Liver (tissue), 8 donors: ENCODE measurements at regions not wholly inside any gene's neighbourhood (a gene's known extent, or its start where the extent isn't known, plus 50 kb on each side); places are given as distances from the start of the nearest gene placed in this dataset.

Experiments
- DNase-seq: peaks from one replicate; pipeline ENCODE4 v3.0.0-alpha.2; 2017; ENCODE audit warnings: low spot score
- H3K27ac ChIP-seq, 2 donors: one replicate each; pipeline ENCODE4 v1.7.0; 2013; ENCODE audit warnings: inconsistent platforms in 2 of 2, low read length in 2 of 2, control low read depth in 1 of 2, low read depth in 1 of 2, mild to moderate bottlenecking in 1 of 2
- H3K27me3 ChIP-seq, 4 donors: one replicate each; pipeline versions ENCODE4 v1.6.1 to v1.7.0; 2013; ENCODE audit warnings: low read length in 3 of 4, inconsistent platforms in 1 of 4, mild to moderate bottlenecking in 1 of 4, moderate library complexity in 1 of 4; ENCODE audit not compliant: control insufficient read depth in 4 of 4, insufficient read depth in 4 of 4
- H3K36me3 ChIP-seq, 4 donors: one replicate each; pipeline versions ENCODE4 v1.6.1 to v1.7.0; 2013; ENCODE audit warnings: low read length in 3 of 4, mild to moderate bottlenecking in 3 of 4, low read depth in 1 of 4, moderate library complexity in 1 of 4; ENCODE audit not compliant: control insufficient read depth in 4 of 4, insufficient read depth in 3 of 4
- H3K4me1 ChIP-seq, 4 donors: one replicate each; pipeline versions ENCODE4 v1.6.1 to v1.7.0; 2013; ENCODE audit warnings: low read length in 3 of 4, mild to moderate bottlenecking in 3 of 4, moderate library complexity in 1 of 4; ENCODE audit not compliant: control insufficient read depth in 4 of 4, insufficient read depth in 4 of 4
- H3K4me3 ChIP-seq, 3 donors: one replicate each; pipeline versions ENCODE4 v1.6.1 to v1.7.0; 2013; ENCODE audit warnings: low read length in 3 of 3, control low read depth in 1 of 3, low read depth in 1 of 3, mild to moderate bottlenecking in 1 of 3
- H3K9ac ChIP-seq, 2 donors: one replicate each; pipeline ENCODE4 v1.7.0; 2013; ENCODE audit warnings: low read length in 2 of 2, mild to moderate bottlenecking in 2 of 2, moderate library complexity in 2 of 2, control low read depth in 1 of 2, low read depth in 1 of 2
- H3K9me3 ChIP-seq, 4 donors: one replicate each; pipeline versions ENCODE4 v1.6.1 to v1.7.0; 2013; ENCODE audit warnings: low read length in 3 of 4; ENCODE audit not compliant: control insufficient read depth in 4 of 4
- EGR1 ChIP-seq, 2 donors: IDR thresholded peaks; 2 replicates each; pipeline ENCODE4 v1.6.1; 2016 to 2018; ENCODE audit warnings: antibody characterized with exemption in 2 of 2, low read depth in 2 of 2
- FOXA1 ChIP-seq: IDR thresholded peaks from 2 replicates; pipeline ENCODE4 v1.6.1; 2016; ENCODE audit warnings: antibody characterized with exemption
- HNF4A ChIP-seq, 2 donors: conservative IDR thresholded peaks; 2 replicates each; pipeline ENCODE4 v1.6.1; 2016; ENCODE audit warnings: antibody characterized with exemption in 2 of 2, mild to moderate bottlenecking in 2 of 2
- JUND ChIP-seq, 2 donors: IDR thresholded peaks; 2 replicates each; pipeline ENCODE4 v1.6.1; 2016; ENCODE audit warnings: antibody characterized with exemption in 2 of 2
- RXRA ChIP-seq, 2 donors: IDR thresholded peaks; 2 replicates each; pipeline ENCODE4 v1.6.1; 2017 to 2018; ENCODE audit warnings: antibody characterized with exemption in 2 of 2, mild to moderate bottlenecking in 1 of 2
- YY1 ChIP-seq: IDR thresholded peaks from 2 replicates; pipeline ENCODE4 v1.6.1; 2016; ENCODE audit warnings: antibody characterized with exemption, mild to moderate bottlenecking
- WGBS: extraction: QIAGEN DNeasy Blood & Tissue Kit; methylation state at CpG from one replicate; pipeline ENCODE4 v1.1.7; 2013; 5-methylcytosine and 5-hydroxymethylcytosine counted together
- TF ChIP-seq, protein P1 (sequence below): fragments of 150-350 bp; IDR thresholded peaks from 2 replicates; pipeline ENCODE4 v1.5.1; 2017; ENCODE audit warnings: improper control_type of control experiment, low read depth, low read length; ENCODE audit not compliant: missing input control
- TF ChIP-seq, protein P2 (sequence below): IDR thresholded peaks from 2 replicates; pipeline ENCODE4 v1.6.1; 2016; ENCODE audit warnings: antibody characterized with exemption, mild to moderate bottlenecking
- donor health status: healthy.
- donor health status: healthy.
- donor health status: healthy.
- donor health status: healthy.
- donor health status: healthy.

DNA sequence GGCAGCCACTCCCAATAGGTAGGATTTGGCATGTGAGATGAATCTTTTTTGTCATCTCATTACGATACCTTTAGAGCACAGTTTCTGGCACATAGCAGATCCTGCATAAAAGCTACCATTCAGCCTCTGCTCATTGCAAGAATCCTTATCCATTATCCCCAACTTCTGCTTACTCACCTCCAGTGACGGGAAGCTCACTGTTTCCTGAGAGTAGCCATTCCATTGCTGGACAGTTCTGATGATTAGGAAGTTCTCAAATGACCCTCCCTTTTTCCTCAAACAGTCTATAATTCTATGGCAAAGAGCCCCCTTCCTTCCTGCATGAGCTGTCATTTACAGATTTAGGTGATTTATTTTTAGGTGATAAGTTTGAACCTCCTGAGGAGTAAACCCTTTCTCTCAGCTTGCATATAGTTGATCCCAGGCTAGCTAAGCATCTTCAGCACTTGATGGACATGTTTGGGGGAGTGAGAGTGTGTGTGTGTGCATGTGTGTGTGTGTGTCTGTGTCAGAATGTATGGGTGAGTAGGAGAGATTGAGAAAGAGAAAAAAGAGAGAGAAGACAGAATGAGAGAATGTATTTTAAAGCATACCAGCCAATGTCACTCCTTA is 109.7 kb downstream of the LSM3 start (continued):
- TF ChIP-seq, protein P1, sequence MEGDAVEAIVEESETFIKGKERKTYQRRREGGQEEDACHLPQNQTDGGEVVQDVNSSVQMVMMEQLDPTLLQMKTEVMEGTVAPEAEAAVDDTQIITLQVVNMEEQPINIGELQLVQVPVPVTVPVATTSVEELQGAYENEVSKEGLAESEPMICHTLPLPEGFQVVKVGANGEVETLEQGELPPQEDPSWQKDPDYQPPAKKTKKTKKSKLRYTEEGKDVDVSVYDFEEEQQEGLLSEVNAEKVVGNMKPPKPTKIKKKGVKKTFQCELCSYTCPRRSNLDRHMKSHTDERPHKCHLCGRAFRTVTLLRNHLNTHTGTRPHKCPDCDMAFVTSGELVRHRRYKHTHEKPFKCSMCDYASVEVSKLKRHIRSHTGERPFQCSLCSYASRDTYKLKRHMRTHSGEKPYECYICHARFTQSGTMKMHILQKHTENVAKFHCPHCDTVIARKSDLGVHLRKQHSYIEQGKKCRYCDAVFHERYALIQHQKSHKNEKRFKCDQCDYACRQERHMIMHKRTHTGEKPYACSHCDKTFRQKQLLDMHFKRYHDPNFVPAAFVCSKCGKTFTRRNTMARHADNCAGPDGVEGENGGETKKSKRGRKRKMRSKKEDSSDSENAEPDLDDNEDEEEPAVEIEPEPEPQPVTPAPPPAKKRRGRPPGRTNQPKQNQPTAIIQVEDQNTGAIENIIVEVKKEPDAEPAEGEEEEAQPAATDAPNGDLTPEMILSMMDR: no peak
- TF ChIP-seq JUND (IDR thresholded peaks at IDR 0.05) (no peak), RXRA (IDR thresholded peaks at IDR 0.05) (no peak), FOXA1 (no peak), EGR1 (IDR thresholded peaks at IDR 0.05; ENCODE audit: low read depth in 2 of 2) (no peak), YY1 (no peak), HNF4A (conservative IDR thresholded peaks at IDR 0.05) (no peak)
- TF ChIP-seq, protein P2, sequence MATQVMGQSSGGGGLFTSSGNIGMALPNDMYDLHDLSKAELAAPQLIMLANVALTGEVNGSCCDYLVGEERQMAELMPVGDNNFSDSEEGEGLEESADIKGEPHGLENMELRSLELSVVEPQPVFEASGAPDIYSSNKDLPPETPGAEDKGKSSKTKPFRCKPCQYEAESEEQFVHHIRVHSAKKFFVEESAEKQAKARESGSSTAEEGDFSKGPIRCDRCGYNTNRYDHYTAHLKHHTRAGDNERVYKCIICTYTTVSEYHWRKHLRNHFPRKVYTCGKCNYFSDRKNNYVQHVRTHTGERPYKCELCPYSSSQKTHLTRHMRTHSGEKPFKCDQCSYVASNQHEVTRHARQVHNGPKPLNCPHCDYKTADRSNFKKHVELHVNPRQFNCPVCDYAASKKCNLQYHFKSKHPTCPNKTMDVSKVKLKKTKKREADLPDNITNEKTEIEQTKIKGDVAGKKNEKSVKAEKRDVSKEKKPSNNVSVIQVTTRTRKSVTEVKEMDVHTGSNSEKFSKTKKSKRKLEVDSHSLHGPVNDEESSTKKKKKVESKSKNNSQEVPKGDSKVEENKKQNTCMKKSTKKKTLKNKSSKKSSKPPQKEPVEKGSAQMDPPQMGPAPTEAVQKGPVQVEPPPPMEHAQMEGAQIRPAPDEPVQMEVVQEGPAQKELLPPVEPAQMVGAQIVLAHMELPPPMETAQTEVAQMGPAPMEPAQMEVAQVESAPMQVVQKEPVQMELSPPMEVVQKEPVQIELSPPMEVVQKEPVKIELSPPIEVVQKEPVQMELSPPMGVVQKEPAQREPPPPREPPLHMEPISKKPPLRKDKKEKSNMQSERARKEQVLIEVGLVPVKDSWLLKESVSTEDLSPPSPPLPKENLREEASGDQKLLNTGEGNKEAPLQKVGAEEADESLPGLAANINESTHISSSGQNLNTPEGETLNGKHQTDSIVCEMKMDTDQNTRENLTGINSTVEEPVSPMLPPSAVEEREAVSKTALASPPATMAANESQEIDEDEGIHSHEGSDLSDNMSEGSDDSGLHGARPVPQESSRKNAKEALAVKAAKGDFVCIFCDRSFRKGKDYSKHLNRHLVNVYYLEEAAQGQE: no peak

DNA sequence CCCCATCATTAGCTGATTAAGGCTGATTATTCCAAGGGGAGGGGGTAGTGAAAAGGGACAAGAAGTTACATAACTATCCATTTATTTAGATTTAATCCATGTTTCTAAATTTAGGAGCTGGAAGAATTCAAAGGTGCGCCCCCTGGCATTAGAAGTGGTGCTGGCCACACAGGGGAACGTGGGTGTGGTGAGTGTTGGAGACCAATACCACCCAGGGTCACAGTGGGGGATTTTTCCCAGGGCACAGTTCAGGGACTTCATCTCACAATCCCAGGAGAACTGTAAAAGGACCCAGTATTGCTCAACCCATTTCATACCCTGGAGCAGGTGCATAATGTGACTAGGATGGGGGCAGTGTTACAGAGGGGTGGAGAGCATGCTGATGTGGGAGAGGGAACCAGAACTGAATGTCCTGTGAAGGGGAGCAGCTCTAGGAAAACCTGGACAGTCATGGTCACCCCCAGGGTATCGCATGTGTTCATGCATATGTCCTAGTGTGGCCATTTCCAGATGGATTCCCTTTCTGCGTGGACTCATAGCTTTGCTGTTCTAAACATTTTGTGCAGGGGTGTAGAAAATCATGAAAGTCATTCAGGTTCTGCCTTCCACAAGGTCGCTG is 110.3 kb downstream of the LSM3 start:
- DNase-seq: no peak
- H3K27me3 ChIP-seq: no peaks in the 10 kb centered on the region
- H3K36me3 ChIP-seq: no peaks in the 10 kb centered on the region
- no peak overlapping the region for H3K27ac ChIP-seq
- 82% methylated on average over 5 of the region's 5 CpGs for WGBS
- no peaks in the 10 kb centered on the region for H3K4me1 ChIP-seq
- no peaks in the 10 kb centered on the region for H3K9me3 ChIP-seq
- TF ChIP-seq, protein P2: no peak
- H3K9ac ChIP-seq: no peak overlapping the region
- no peak overlapping the region for H3K4me3 ChIP-seq
